ENCODE measurements at regions not wholly inside any gene's neighbourhood (a gene's known extent, or its start where the extent isn't known, plus 50 kb on each side); places are given as distances from the start of the nearest gene placed in this dataset.

DNA sequence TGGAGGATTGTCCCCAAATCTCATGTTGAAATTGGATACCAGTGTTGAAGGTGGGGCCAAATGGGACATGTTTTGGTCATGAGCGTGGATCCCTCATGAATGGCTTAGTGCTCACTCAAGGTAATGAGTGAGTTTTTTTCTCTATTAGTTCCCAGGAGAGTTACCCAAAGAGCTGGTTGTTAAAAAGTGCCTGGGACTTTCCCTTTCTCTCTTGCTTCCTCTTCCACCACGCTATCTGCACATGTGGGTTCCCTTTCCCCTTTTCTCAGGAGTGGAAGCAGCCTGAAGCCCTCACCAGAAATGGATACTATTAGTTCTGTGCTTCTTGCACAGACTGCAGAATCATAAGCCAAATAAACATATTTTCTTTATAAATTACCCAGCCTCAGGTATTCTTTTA lies 465.4 kb downstream of the FSCB start:
- Mint-ChIP-seq H3K27ac (no peak overlapping the region), H3K4me3 (no peak overlapping the region), H3K36me3 (no peaks in the 10 kb centered on the region), H3K9me3 (peaks cover 11 to 20% (median 20%) of the 10 kb centered on the region in 3 donors), H3K4me1 (no peaks in the 10 kb centered on the region), H3K27me3 (no peaks in the 10 kb centered on the region)
- POLR2A ChIA-PET: no interaction called here
- H3K27ac ChIP-seq (ENCODE audit: low read length): no peak overlapping the region
- ATAC-seq (replicated peaks in 1 of 4) (no peak), DNase-seq (no peak)
- CTCF ChIA-PET: no interaction called here
- H3K9me3 ChIP-seq: no peaks in the 10 kb centered on the region
- WGBS (ENCODE audit: insufficient coverage): 40% methylated on average over 1 of the region's 2 CpGs
- no peaks in the 10 kb centered on the region for H3K36me3 ChIP-seq (ENCODE audit: control insufficient read depth in 2 of 2, extremely low read depth in 1 of 2, insufficient read depth in 1 of 2, low read length in 1 of 2)
- H3K4me3 ChIP-seq (ENCODE audit: control insufficient read depth in 1 of 2, extremely low read depth in 1 of 2, low read length in 1 of 2): no peak overlapping the region
- no peaks in the 10 kb centered on the region for H3K27me3 ChIP-seq (replicated peaks in 1 of 2; ENCODE audit: control insufficient read depth in 2 of 2, extremely low read depth in 1 of 2, insufficient read depth in 2 of 2, low read length in 1 of 2)
- H3K4me1 ChIP-seq (ENCODE audit: control insufficient read depth in 1 of 2, extremely low read depth in 1 of 2, insufficient read depth in 2 of 2, low read length in 2 of 2): no peaks in the 10 kb centered on the region

DNA sequence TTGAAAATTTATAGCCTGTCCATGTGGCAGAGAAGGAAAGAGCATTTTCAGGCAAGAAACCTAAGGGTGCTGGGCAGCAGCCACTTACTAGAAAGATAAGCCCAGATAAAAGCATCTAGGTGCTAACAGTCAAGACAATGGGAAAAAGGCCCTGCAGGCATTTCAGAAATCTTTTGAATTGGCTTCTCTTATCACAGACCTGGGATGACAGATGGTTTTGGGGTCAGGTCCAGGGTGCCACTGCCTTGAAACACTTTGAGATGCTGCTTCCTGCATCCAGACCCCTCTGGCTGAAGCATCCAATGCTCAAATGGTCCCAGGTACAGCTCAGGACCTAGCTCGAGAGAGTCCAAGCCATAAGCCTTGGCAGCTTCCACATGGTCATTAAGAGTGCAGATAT lies 466.5 kb downstream of the FSCB start:
- Histone ChIP-seq H3K27me3 (replicated peaks in 1 of 2; ENCODE audit: control insufficient read depth in 2 of 2, extremely low read depth in 1 of 2, insufficient read depth in 2 of 2, low read length in 1 of 2) (no peaks in the 10 kb centered on the region), H3K4me1 (ENCODE audit: control insufficient read depth in 1 of 2, extremely low read depth in 1 of 2, insufficient read depth in 2 of 2, low read length in 2 of 2) (no peaks in the 10 kb centered on the region), H3K36me3 (ENCODE audit: control insufficient read depth in 2 of 2, extremely low read depth in 1 of 2, insufficient read depth in 1 of 2, low read length in 1 of 2) (no peaks in the 10 kb centered on the region), H3K9me3 (peaks cover 2% of the 10 kb centered on the region), H3K4me3 (ENCODE audit: control insufficient read depth in 1 of 2, extremely low read depth in 1 of 2, low read length in 1 of 2) (no peak overlapping the region), H3K27ac (ENCODE audit: low read length) (no peak overlapping the region)
- Mint-ChIP-seq H3K27me3 (no peaks in the 10 kb centered on the region), H3K27ac (no peak overlapping the region), H3K4me1 (no peaks in the 10 kb centered on the region), H3K36me3 (no peaks in the 10 kb centered on the region), H3K9me3 (peaks cover 9 to 22% (median 16%) of the 10 kb centered on the region in 3 donors), H3K4me3 (no peak overlapping the region)
- no peak for ATAC-seq (replicated peaks in 1 of 4)
- ChIA-PET POLR2A (no interaction called here), CTCF (no interaction called here)
- no CpG with 5 or more reads among the region's 1 CpG for WGBS (ENCODE audit: insufficient coverage)
- no peak for DNase-seq

DNA sequence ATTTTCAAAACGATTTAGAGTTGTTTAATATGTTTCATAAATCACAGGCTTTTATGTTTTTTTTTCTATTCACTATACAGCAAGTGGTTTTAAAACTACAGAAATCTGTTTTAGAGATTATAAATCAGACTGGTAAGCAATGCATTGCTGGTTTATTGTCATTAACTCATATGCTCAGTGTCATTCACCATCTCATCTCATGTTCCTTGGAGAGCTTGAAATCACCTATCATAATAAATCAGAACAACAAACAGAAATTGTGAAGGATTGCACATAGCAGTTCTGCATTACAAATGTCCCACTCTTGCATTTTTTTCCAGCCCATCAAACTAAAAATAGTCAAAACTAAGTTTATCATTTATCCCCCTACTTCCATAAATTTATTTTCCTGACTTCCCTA lies 470.8 kb downstream of the FSCB start:
- CTCF ChIA-PET: no interaction called here
- DNase-seq: no peak
- Mint-ChIP-seq H3K9me3 (peaks cover 4 to 21% (median 16%) of the 10 kb centered on the region in 3 donors), H3K27ac (no peak overlapping the region), H3K4me1 (no peaks in the 10 kb centered on the region), H3K27me3 (no peaks in the 10 kb centered on the region), H3K36me3 (no peaks in the 10 kb centered on the region), H3K4me3 (no peak overlapping the region)
- H3K4me3 ChIP-seq (ENCODE audit: control insufficient read depth in 1 of 2, extremely low read depth in 1 of 2, low read length in 1 of 2): no peak overlapping the region
- no peaks in the 10 kb centered on the region for H3K36me3 ChIP-seq (ENCODE audit: control insufficient read depth in 2 of 2, extremely low read depth in 1 of 2, insufficient read depth in 1 of 2, low read length in 1 of 2)
- POLR2A ChIA-PET: no interaction called here
- no CpG with 5 or more reads among the region's 1 CpG for WGBS (ENCODE audit: insufficient coverage)
- H3K27me3 ChIP-seq (replicated peaks in 1 of 2; ENCODE audit: control insufficient read depth in 2 of 2, extremely low read depth in 1 of 2, insufficient read depth in 2 of 2, low read length in 1 of 2): no peaks in the 10 kb centered on the region
- H3K9me3 ChIP-seq: peaks cover 2% of the 10 kb centered on the region
- H3K27ac ChIP-seq (ENCODE audit: low read length): no peak overlapping the region
- H3K4me1 ChIP-seq (ENCODE audit: control insufficient read depth in 1 of 2, extremely low read depth in 1 of 2, insufficient read depth in 2 of 2, low read length in 2 of 2): no peaks in the 10 kb centered on the region
- no peak for ATAC-seq (replicated peaks in 1 of 4)

DNA sequence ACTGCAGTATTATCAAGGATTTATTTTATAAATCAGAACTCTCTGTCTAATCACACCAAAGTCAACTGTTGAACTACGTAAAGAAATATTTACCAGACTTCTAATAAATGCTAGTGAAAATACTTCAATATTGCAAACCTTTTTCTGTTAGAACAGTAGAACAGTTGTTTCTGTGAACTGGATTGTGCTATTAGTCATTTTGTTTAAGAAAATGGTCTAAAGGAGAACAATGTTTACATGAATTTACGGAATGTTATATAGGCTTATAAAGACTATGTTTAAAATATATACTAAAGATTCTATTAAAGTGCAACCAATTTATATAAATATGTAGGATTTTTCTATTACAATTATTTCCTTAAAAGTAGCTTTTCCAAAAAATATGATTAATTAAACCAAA lies 471.4 kb downstream of the FSCB start:
- no peak overlapping the region for H3K4me3 Mint-ChIP-seq
- CTCF ChIA-PET: no interaction called here
- H3K4me1 Mint-ChIP-seq: no peaks in the 10 kb centered on the region
- no peak overlapping the region for H3K27ac ChIP-seq (ENCODE audit: low read length)
- DNase-seq (no peak), ATAC-seq (replicated peaks in 1 of 4) (no peak)
- H3K4me1 ChIP-seq (ENCODE audit: control insufficient read depth in 1 of 2, extremely low read depth in 1 of 2, insufficient read depth in 2 of 2, low read length in 2 of 2): no peaks in the 10 kb centered on the region
- no peaks in the 10 kb centered on the region for H3K27me3 Mint-ChIP-seq
- POLR2A ChIA-PET: no interaction called here
- no peaks in the 10 kb centered on the region for H3K36me3 Mint-ChIP-seq
- H3K36me3 ChIP-seq (ENCODE audit: control insufficient read depth in 2 of 2, extremely low read depth in 1 of 2, insufficient read depth in 1 of 2, low read length in 1 of 2): no peaks in the 10 kb centered on the region
- WGBS (ENCODE audit: insufficient coverage): no CpG with 5 or more reads among the region's 2 CpGs
- peaks cover 9 to 21% (median 16%) of the 10 kb centered on the region in 3 donors for H3K9me3 Mint-ChIP-seq
- no peak overlapping the region for H3K27ac Mint-ChIP-seq
- no peak overlapping the region for H3K4me3 ChIP-seq (ENCODE audit: control insufficient read depth in 1 of 2, extremely low read depth in 1 of 2, low read length in 1 of 2)
- H3K9me3 ChIP-seq: peaks cover 2% of the 10 kb centered on the region
- H3K27me3 ChIP-seq (replicated peaks in 1 of 2; ENCODE audit: control insufficient read depth in 2 of 2, extremely low read depth in 1 of 2, insufficient read depth in 2 of 2, low read length in 1 of 2): no peaks in the 10 kb centered on the region

DNA sequence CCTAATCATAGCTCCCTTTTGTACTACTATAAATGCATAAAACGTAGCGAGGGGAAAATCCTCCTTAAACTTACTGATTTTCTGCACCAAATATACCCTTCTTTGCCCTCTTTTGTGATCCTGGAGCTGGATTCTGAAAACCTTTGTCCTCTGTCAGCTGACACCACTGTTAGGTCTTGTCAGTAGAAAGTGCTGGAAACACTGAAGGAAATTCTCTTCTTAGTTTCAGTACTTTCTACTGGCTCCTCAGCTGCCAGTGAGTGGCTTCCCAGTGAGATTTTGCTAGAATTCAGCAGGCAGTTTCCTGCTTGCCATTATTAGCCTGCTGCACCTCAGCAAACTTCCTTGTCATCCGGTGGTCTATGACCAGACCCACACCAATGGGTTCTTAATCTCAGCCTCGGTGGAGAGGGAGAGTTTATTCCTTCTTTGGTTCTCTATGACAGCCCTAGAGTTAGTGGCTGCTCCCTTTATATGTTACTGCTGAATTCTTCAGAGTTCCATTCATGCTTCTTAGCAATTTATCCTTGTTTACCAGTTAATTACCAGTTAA lies 476.2 kb downstream of the FSCB start:
- no peak overlapping the region for H3K27ac ChIP-seq (ENCODE audit: low read length)
- H3K27me3 ChIP-seq (replicated peaks in 1 of 2; ENCODE audit: control insufficient read depth in 2 of 2, extremely low read depth in 1 of 2, insufficient read depth in 2 of 2, low read length in 1 of 2): no peaks in the 10 kb centered on the region
- CTCF ChIA-PET: no interaction called here
- H3K27ac Mint-ChIP-seq: no peak overlapping the region
- H3K9me3 Mint-ChIP-seq: peaks cover 0 to 8% (median 0%) of the 10 kb centered on the region in 3 donors
- no peak overlapping the region for H3K4me3 Mint-ChIP-seq
- DNase-seq: no peak
- H3K36me3 Mint-ChIP-seq: no peaks in the 10 kb centered on the region
- H3K4me1 ChIP-seq (ENCODE audit: control insufficient read depth in 1 of 2, extremely low read depth in 1 of 2, insufficient read depth in 2 of 2, low read length in 2 of 2): no peaks in the 10 kb centered on the region
- H3K36me3 ChIP-seq (ENCODE audit: control insufficient read depth in 2 of 2, extremely low read depth in 1 of 2, insufficient read depth in 1 of 2, low read length in 1 of 2): no peaks in the 10 kb centered on the region
- POLR2A ChIA-PET: no interaction called here
- no CpG with 5 or more reads among the region's 4 CpGs for WGBS (ENCODE audit: insufficient coverage)
- no peaks in the 10 kb centered on the region for H3K9me3 ChIP-seq
- H3K4me3 ChIP-seq (ENCODE audit: control insufficient read depth in 1 of 2, extremely low read depth in 1 of 2, low read length in 1 of 2): no peak overlapping the region
- no peak for ATAC-seq (replicated peaks in 1 of 4)
- no peaks in the 10 kb centered on the region for H3K4me1 Mint-ChIP-seq
- no peaks in the 10 kb centered on the region for H3K27me3 Mint-ChIP-seq

DNA sequence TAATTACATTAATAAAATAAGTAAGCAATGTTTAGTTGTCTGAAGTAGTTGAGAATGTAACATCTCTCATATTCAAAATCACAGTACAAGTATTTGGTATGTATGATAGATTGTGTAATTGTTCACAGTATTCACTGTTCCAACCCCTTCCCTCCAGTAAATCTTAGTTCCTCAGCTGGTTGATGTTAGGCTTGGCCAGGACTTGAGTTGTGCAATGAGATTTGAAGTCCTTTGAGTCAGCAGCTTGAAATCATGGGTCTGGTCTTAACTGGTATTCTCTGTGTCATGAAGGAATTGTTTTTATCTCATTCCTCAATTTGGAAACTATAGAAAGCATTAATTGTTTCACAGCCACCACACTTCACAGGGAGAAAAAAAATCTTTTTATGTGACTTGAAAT lies 477.1 kb downstream of the FSCB start:
- ATAC-seq (replicated peaks in 1 of 4): no peak
- H3K9me3 ChIP-seq: no peaks in the 10 kb centered on the region
- no peaks in the 10 kb centered on the region for H3K27me3 Mint-ChIP-seq
- no peaks in the 10 kb centered on the region for H3K27me3 ChIP-seq (replicated peaks in 1 of 2; ENCODE audit: control insufficient read depth in 2 of 2, extremely low read depth in 1 of 2, insufficient read depth in 2 of 2, low read length in 1 of 2)
- peaks cover 0 to 8% (median 0%) of the 10 kb centered on the region in 3 donors for H3K9me3 Mint-ChIP-seq
- H3K4me1 Mint-ChIP-seq: no peaks in the 10 kb centered on the region
- no peak overlapping the region for H3K4me3 Mint-ChIP-seq
- no peak overlapping the region for H3K4me3 ChIP-seq (ENCODE audit: control insufficient read depth in 1 of 2, extremely low read depth in 1 of 2, low read length in 1 of 2)
- ChIA-PET POLR2A (no interaction called here), CTCF (no interaction called here)
- H3K4me1 ChIP-seq (ENCODE audit: control insufficient read depth in 1 of 2, extremely low read depth in 1 of 2, insufficient read depth in 2 of 2, low read length in 2 of 2): no peaks in the 10 kb centered on the region
- no peak overlapping the region for H3K27ac Mint-ChIP-seq
- H3K36me3 Mint-ChIP-seq: no peaks in the 10 kb centered on the region
- no peaks in the 10 kb centered on the region for H3K36me3 ChIP-seq (ENCODE audit: control insufficient read depth in 2 of 2, extremely low read depth in 1 of 2, insufficient read depth in 1 of 2, low read length in 1 of 2)
- H3K27ac ChIP-seq (ENCODE audit: low read length): no peak overlapping the region
- no peak for DNase-seq

DNA sequence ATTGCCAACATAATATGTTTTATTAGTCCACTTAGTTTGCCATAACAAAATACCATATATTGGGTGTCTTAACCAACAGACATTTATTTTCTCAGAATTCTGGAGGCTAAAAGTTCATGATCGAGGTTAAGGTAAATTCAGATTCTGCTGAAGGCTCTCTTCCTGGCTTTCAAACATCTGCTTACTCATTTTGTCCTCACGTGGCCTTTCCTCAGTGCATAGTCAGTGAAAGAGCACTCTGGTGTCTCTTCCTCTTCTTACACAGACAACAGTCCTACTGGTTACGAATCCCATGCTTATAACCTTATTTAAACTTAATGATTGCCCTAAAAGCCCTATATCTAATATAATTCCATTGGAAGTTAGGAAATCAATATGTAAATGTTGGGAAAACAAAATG lies 479.7 kb downstream of the FSCB start:
- Histone ChIP-seq H3K36me3 (ENCODE audit: control insufficient read depth in 2 of 2, extremely low read depth in 1 of 2, insufficient read depth in 1 of 2, low read length in 1 of 2) (no peaks in the 10 kb centered on the region), H3K27ac (ENCODE audit: low read length) (no peak overlapping the region), H3K4me1 (ENCODE audit: control insufficient read depth in 1 of 2, extremely low read depth in 1 of 2, insufficient read depth in 2 of 2, low read length in 2 of 2) (no peaks in the 10 kb centered on the region), H3K27me3 (replicated peaks in 1 of 2; ENCODE audit: control insufficient read depth in 2 of 2, extremely low read depth in 1 of 2, insufficient read depth in 2 of 2, low read length in 1 of 2) (no peaks in the 10 kb centered on the region), H3K9me3 (no peaks in the 10 kb centered on the region), H3K4me3 (ENCODE audit: control insufficient read depth in 1 of 2, extremely low read depth in 1 of 2, low read length in 1 of 2) (no peak overlapping the region)
- H3K27me3 Mint-ChIP-seq: no peaks in the 10 kb centered on the region
- ChIA-PET POLR2A (no interaction called here), CTCF (no interaction called here)
- no peak overlapping the region for H3K27ac Mint-ChIP-seq
- WGBS (ENCODE audit: insufficient coverage): 20% methylated on average over 1 of the region's 3 CpGs
- no peaks in the 10 kb centered on the region for H3K4me1 Mint-ChIP-seq
- H3K9me3 Mint-ChIP-seq: peaks cover 5 to 19% (median 15%) of the 10 kb centered on the region in 3 donors
- H3K36me3 Mint-ChIP-seq: no peaks in the 10 kb centered on the region
- DNase-seq (no peak), ATAC-seq (replicated peaks in 1 of 4) (no peak)
- H3K4me3 Mint-ChIP-seq: no peak overlapping the region
